ENCODE measurements at regions not wholly inside any gene's neighbourhood (a gene's known extent, or its start where the extent isn't known, plus 50 kb on each side); places are given as distances from the start of the nearest gene placed in this dataset.
A peak's percentile ranks its signal among the peaks of the same experiment; 100 is the strongest.

DNA sequence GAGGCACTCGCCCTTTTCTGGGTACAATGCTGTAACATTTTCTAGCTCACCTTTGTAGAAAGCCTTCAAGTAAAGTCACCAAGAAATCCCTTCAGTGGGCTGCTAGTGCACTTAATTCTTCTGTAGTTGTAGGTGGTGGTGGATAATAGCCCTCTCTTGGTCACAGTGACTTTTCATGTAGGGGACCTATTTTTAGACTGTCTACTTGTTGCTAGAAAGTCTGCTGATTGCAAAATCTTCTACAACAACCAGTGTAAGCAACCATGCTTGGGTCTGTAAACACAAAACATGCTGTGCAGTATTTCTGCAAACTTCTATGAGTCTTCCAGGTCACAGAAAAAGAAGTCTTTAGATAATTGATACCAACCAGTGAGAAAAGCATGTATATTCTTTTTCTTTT lies 55.6 kb downstream of the PBDC1 start:
- Histone ChIP-seq H3K27ac (ENCODE audit: insufficient read depth, low read length) (no peak overlapping the region), H3K9me3 (ENCODE audit: control insufficient read depth, insufficient read depth, low read depth, low read length) (no peaks in the 10 kb centered on the region), H3K79me2 (ENCODE audit: control insufficient read depth, insufficient read depth, low read length) (no peaks in the 10 kb centered on the region), H4K20me1 (ENCODE audit: control insufficient read depth, extremely low read depth, insufficient read depth, low read length) (peaks cover 2% of the 10 kb centered on the region), H3K9ac (ENCODE audit: insufficient read depth, low read length) (no peak overlapping the region), H3K27me3 (ENCODE audit: control insufficient read depth, insufficient read depth, low read length) (no peaks in the 10 kb centered on the region), H3K4me3 (replicated peaks in 1 of 4; ENCODE audit: control extremely low read depth in 1 of 4, insufficient read depth in 1 of 4, low read depth in 3 of 4, low read length in 4 of 4) (no peak overlapping the region), H3K4me1 (ENCODE audit: control insufficient read depth, extremely low read depth, insufficient read depth, low read length) (no peaks in the 10 kb centered on the region), H3K36me3 (ENCODE audit: control insufficient read depth, insufficient read depth, low read length) (no peaks in the 10 kb centered on the region), H3K4me2 (ENCODE audit: extremely low read depth, insufficient read depth, low read length) (no peak overlapping the region), H2AFZ (ENCODE audit: low read length) (no peak overlapping the region)
- no peak for DNase-seq (ENCODE audit: low read depth in 2 of 2)
- TF ChIP-seq, protein P1, sequence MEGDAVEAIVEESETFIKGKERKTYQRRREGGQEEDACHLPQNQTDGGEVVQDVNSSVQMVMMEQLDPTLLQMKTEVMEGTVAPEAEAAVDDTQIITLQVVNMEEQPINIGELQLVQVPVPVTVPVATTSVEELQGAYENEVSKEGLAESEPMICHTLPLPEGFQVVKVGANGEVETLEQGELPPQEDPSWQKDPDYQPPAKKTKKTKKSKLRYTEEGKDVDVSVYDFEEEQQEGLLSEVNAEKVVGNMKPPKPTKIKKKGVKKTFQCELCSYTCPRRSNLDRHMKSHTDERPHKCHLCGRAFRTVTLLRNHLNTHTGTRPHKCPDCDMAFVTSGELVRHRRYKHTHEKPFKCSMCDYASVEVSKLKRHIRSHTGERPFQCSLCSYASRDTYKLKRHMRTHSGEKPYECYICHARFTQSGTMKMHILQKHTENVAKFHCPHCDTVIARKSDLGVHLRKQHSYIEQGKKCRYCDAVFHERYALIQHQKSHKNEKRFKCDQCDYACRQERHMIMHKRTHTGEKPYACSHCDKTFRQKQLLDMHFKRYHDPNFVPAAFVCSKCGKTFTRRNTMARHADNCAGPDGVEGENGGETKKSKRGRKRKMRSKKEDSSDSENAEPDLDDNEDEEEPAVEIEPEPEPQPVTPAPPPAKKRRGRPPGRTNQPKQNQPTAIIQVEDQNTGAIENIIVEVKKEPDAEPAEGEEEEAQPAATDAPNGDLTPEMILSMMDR (conservative IDR thresholded peaks at IDR 0.05 in 1 of 2, IDR thresholded peaks at IDR 0.05 in 1 of 2; ENCODE audit: low read depth in 1 of 2, low read length in 2 of 2): no peak
- no peak for TF ChIP-seq EZH2 (IDR thresholded peaks at IDR 0.05; ENCODE audit: low read length, missing control alignments)

DNA sequence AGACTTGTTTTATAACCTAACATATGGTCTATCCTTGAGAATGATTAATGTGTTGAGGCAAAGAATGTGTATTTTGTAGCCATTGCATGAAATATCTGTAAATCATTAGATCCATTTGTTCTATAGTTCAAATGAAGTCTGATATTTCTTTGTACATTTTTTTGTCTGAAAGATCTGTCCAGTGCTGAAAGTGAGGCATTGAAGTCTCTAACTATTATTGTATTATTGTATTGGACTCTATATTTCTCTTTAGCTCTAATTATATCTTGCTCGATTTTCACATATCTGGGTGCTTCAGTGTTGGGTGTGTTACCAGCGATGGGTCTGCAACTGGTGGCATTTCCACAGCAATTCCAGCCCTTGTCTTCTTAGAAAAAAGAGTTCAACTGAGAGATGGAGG lies 76.0 kb downstream of the PBDC1 start:
- Histone ChIP-seq H3K27me3 (ENCODE audit: control insufficient read depth, insufficient read depth, low read length) (no peaks in the 10 kb centered on the region), H3K4me1 (ENCODE audit: control insufficient read depth, extremely low read depth, insufficient read depth, low read length) (no peaks in the 10 kb centered on the region), H3K9ac (ENCODE audit: insufficient read depth, low read length) (no peak overlapping the region), H3K79me2 (ENCODE audit: control insufficient read depth, insufficient read depth, low read length) (no peaks in the 10 kb centered on the region), H3K36me3 (ENCODE audit: control insufficient read depth, insufficient read depth, low read length) (no peaks in the 10 kb centered on the region), H2AFZ (ENCODE audit: low read length) (no peak overlapping the region), H3K27ac (ENCODE audit: insufficient read depth, low read length) (no peak overlapping the region), H3K4me2 (ENCODE audit: extremely low read depth, insufficient read depth, low read length) (no peak overlapping the region), H4K20me1 (ENCODE audit: control insufficient read depth, extremely low read depth, insufficient read depth, low read length) (no peaks in the 10 kb centered on the region), H3K9me3 (ENCODE audit: control insufficient read depth, insufficient read depth, low read depth, low read length) (no peaks in the 10 kb centered on the region), H3K4me3 (replicated peaks in 1 of 4; ENCODE audit: control extremely low read depth in 1 of 4, insufficient read depth in 1 of 4, low read depth in 3 of 4, low read length in 4 of 4) (no peak overlapping the region)
- TF ChIP-seq, protein P1 (conservative IDR thresholded peaks at IDR 0.05 in 1 of 2, IDR thresholded peaks at IDR 0.05 in 1 of 2; ENCODE audit: low read depth in 1 of 2, low read length in 2 of 2): no peak
- no peak for TF ChIP-seq EZH2 (IDR thresholded peaks at IDR 0.05; ENCODE audit: low read length, missing control alignments)
- no peak for DNase-seq (ENCODE audit: low read depth in 2 of 2)

DNA sequence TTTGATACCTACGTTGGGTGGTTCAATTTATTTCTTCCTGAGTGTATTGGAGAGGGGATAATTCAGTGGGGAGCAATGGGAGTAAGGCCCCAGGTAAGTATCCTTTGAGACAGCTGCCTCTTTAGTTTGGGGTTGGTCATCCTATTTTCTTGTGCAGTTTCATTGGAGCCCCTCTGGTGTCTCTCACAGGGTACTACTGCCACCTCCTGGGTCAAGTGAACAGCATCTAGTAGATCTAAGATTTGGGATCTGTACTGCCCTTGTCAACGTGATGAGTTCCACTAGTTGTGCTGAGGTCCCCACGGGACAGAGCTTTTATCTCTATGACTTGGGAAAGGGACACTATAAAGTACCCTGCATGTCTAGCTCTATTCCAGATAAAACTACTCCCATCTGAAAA lies 80.6 kb downstream of the PBDC1 start:
- Histone ChIP-seq H3K79me2 (ENCODE audit: control insufficient read depth, insufficient read depth, low read length) (no peaks in the 10 kb centered on the region), H3K27me3 (ENCODE audit: control insufficient read depth, insufficient read depth, low read length) (no peaks in the 10 kb centered on the region), H4K20me1 (ENCODE audit: control insufficient read depth, extremely low read depth, insufficient read depth, low read length) (no peaks in the 10 kb centered on the region), H3K9ac (ENCODE audit: insufficient read depth, low read length) (no peak overlapping the region), H3K4me3 (replicated peaks in 1 of 4; ENCODE audit: control extremely low read depth in 1 of 4, insufficient read depth in 1 of 4, low read depth in 3 of 4, low read length in 4 of 4) (no peak overlapping the region), H2AFZ (ENCODE audit: low read length) (no peak overlapping the region), H3K9me3 (ENCODE audit: control insufficient read depth, insufficient read depth, low read depth, low read length) (no peaks in the 10 kb centered on the region), H3K4me2 (ENCODE audit: extremely low read depth, insufficient read depth, low read length) (no peak overlapping the region), H3K4me1 (ENCODE audit: control insufficient read depth, extremely low read depth, insufficient read depth, low read length) (no peaks in the 10 kb centered on the region), H3K27ac (ENCODE audit: insufficient read depth, low read length) (no peak overlapping the region), H3K36me3 (ENCODE audit: control insufficient read depth, insufficient read depth, low read length) (no peaks in the 10 kb centered on the region)
- TF ChIP-seq EZH2 (IDR thresholded peaks at IDR 0.05; ENCODE audit: low read length, missing control alignments): no peak
- TF ChIP-seq, protein P1 (conservative IDR thresholded peaks at IDR 0.05 in 1 of 2, IDR thresholded peaks at IDR 0.05 in 1 of 2; ENCODE audit: low read depth in 1 of 2, low read length in 2 of 2): peak; percentile 55 to 60
- DNase-seq (ENCODE audit: low read depth in 2 of 2): peak; percentile 18 to 67
